Uterus (tissue), 2 donors: ENCODE measurements at regions not wholly inside any gene's neighbourhood (a gene's known extent, or its start where the extent isn't known, plus 50 kb on each side); places are given as distances from the start of the nearest gene placed in this dataset.
"Not testable (repeated sequence)": the region's sequence is repeated elsewhere in the genome, so short reads cannot be mapped to it uniquely, and the experiment has no call there.

Experiments used
- POLR2A ChIP-seq, 2 donors: fragments of 450-650 bp; IDR thresholded peaks; one replicate each; pipeline ENCODE4 v1.6.1; 2016; ENCODE audit warnings: antibody characterized with exemption in 2 of 2, mild to moderate bottlenecking in 1 of 2, moderate library complexity in 1 of 2
- TF ChIP-seq, protein P1 (sequence below), 4 experiments: fragments of 200-600 bp in 2 of 4; fragments of 450-650 bp in 2 of 4; sonication (generic) in 2 of 4; IDR thresholded peaks; one replicate each; pipeline ENCODE4 v1.5.1; 2016 to 2019; ENCODE audit warnings: antibody characterized with exemption in 4 of 4, mild to moderate bottlenecking in 2 of 4, moderate library complexity in 1 of 4

DNA sequence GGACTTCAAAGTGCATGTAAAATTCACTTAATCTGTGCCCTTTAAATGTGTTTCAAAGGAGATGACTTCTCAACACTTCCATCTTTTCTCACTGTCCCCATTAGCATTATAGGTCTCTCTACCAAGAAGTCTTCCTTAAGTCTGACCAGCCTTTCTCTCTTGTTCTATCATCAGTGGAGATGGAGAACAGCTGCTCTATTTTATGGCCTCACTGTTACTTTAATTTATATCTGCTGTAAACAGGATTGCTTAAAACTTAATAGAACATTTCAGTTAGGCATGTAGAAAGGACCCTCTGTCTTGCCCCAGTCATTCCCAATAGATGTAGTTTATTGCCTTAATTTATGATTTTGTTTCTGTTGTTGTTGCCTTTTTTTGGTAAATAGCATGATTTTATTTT, 86.0 kb upstream of the CDC42EP3 start:
- TF ChIP-seq POLR2A (IDR thresholded peaks at IDR 0.05) = not testable (repeated sequence)
- TF ChIP-seq, protein P1, sequence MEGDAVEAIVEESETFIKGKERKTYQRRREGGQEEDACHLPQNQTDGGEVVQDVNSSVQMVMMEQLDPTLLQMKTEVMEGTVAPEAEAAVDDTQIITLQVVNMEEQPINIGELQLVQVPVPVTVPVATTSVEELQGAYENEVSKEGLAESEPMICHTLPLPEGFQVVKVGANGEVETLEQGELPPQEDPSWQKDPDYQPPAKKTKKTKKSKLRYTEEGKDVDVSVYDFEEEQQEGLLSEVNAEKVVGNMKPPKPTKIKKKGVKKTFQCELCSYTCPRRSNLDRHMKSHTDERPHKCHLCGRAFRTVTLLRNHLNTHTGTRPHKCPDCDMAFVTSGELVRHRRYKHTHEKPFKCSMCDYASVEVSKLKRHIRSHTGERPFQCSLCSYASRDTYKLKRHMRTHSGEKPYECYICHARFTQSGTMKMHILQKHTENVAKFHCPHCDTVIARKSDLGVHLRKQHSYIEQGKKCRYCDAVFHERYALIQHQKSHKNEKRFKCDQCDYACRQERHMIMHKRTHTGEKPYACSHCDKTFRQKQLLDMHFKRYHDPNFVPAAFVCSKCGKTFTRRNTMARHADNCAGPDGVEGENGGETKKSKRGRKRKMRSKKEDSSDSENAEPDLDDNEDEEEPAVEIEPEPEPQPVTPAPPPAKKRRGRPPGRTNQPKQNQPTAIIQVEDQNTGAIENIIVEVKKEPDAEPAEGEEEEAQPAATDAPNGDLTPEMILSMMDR (IDR thresholded peaks at IDR 0.05) = not testable (repeated sequence)
